ENCODE measurements at regions not wholly inside any gene's neighbourhood (a gene's known extent, or its start where the extent isn't known, plus 50 kb on each side); places are given as distances from the start of the nearest gene placed in this dataset.

DNA sequence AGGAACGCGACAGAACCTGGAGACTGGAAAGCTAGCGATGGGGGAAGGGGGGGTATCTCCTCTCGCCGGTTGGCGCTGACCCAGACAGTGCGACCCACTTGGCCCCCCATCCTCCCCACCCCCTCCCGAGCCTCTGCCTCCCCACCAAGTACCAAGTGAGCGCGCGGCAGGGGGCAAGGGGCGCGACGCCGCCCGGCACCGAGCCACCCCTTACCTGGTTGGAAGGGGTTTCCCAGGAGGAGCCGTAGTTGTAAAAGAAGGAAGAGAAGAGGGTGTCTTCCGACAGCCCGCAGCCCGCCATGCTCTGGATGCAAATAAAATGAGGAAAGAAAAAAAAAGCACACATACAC lies 112.2 kb downstream of the DHX15 start:
- CTCF ChIA-PET = interaction anchor here (0.5 to 1.3 kb wide), 3 partner anchors 16 to 566 kb away, joined by 3 read pairs; no protein-coding TSS in a partner anchor
- Mint-ChIP-seq H3K9me3 (ENCODE audit: unreplicated experiment) (no peaks in the 10 kb centered on the region), H3K4me1 (ENCODE audit: insufficient read depth, unreplicated experiment) (peaks cover 19% of the 10 kb centered on the region), H3K27me3 (ENCODE audit: insufficient read depth, unreplicated experiment) (peaks cover 21% of the 10 kb centered on the region), H3K4me3 (ENCODE audit: unreplicated experiment) (peak overlapping the region; percentile 82), H3K36me3 (ENCODE audit: insufficient read depth, unreplicated experiment) (no peaks in the 10 kb centered on the region), H3K27ac (ENCODE audit: low read depth, unreplicated experiment) (no peak overlapping the region)
- TF ChIP-seq, protein P1, sequence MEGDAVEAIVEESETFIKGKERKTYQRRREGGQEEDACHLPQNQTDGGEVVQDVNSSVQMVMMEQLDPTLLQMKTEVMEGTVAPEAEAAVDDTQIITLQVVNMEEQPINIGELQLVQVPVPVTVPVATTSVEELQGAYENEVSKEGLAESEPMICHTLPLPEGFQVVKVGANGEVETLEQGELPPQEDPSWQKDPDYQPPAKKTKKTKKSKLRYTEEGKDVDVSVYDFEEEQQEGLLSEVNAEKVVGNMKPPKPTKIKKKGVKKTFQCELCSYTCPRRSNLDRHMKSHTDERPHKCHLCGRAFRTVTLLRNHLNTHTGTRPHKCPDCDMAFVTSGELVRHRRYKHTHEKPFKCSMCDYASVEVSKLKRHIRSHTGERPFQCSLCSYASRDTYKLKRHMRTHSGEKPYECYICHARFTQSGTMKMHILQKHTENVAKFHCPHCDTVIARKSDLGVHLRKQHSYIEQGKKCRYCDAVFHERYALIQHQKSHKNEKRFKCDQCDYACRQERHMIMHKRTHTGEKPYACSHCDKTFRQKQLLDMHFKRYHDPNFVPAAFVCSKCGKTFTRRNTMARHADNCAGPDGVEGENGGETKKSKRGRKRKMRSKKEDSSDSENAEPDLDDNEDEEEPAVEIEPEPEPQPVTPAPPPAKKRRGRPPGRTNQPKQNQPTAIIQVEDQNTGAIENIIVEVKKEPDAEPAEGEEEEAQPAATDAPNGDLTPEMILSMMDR (IDR thresholded peaks at IDR 0.05; ENCODE audit: unreplicated experiment) = no peak
- no peak for DNase-seq (ENCODE audit: unreplicated experiment)
- POLR2A ChIA-PET = no interaction called here
- intact Hi-C loops (cut with micrococcal nuclease) = no loop called here
- BruUV-seq (replicated peaks) = no TSS peak

DNA sequence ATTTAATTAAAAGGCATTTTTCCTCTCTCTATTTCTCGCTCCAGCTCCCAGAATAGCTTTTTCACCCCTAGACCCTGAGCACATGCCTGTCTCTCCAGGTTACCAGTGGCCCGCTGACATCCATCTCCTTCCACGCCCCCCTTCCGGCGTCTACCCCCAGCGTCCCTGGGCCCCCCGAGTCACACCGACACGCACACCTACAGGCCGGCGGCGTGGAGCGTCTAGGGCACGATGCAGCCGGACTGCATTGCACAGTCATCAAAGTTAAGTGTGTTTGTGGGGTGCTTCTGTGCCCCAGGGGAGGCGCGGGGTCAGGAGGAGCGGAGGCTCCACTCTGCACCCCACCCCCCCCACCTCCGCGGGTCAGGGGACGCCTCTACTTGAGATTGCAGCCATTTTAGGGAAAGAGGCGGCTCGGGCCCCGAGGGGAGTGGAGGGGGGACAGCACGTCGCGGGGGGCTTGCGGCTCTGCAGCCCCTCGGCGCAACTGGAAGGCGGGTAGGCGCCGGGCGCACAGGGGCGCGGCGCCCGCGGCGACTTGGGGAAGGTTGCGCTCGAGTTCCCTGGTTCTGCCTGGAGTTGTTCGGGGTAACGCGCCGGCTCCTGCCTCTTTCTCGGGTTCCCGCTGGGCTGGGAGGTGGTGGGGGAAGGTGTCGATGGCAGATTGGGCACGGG lies 112.7 kb downstream of the DHX15 start:
- intact Hi-C loops (cut with micrococcal nuclease) = no loop called here
- H3K36me3 Mint-ChIP-seq (ENCODE audit: insufficient read depth, unreplicated experiment) = no peaks in the 10 kb centered on the region
- no TSS peak for BruUV-seq (replicated peaks)
- peaks cover 16% of the 10 kb centered on the region for H3K27me3 Mint-ChIP-seq (ENCODE audit: insufficient read depth, unreplicated experiment)
- H3K4me1 Mint-ChIP-seq (ENCODE audit: insufficient read depth, unreplicated experiment) = peaks cover 19% of the 10 kb centered on the region
- ChIA-PET POLR2A (interaction anchor here (1.3 kb wide), 1 partner anchor 113 kb away, joined by 4 read pairs; the partner anchor contains the start of gene DHX15), CTCF (interaction anchor here (0.6 to 1.2 kb wide), 6 partner anchors 8 to 1310 kb away, joined by 3 to 6 read pairs (median 3); no protein-coding TSS in a partner anchor)
- no peak overlapping the region for H3K27ac Mint-ChIP-seq (ENCODE audit: low read depth, unreplicated experiment)
- DNase-seq (ENCODE audit: unreplicated experiment) = no peak
- no peaks in the 10 kb centered on the region for H3K9me3 Mint-ChIP-seq (ENCODE audit: unreplicated experiment)
- peak overlapping the region; percentile 82 for H3K4me3 Mint-ChIP-seq (ENCODE audit: unreplicated experiment)
- TF ChIP-seq, protein P1 (IDR thresholded peaks at IDR 0.05; ENCODE audit: unreplicated experiment) = no peak

DNA sequence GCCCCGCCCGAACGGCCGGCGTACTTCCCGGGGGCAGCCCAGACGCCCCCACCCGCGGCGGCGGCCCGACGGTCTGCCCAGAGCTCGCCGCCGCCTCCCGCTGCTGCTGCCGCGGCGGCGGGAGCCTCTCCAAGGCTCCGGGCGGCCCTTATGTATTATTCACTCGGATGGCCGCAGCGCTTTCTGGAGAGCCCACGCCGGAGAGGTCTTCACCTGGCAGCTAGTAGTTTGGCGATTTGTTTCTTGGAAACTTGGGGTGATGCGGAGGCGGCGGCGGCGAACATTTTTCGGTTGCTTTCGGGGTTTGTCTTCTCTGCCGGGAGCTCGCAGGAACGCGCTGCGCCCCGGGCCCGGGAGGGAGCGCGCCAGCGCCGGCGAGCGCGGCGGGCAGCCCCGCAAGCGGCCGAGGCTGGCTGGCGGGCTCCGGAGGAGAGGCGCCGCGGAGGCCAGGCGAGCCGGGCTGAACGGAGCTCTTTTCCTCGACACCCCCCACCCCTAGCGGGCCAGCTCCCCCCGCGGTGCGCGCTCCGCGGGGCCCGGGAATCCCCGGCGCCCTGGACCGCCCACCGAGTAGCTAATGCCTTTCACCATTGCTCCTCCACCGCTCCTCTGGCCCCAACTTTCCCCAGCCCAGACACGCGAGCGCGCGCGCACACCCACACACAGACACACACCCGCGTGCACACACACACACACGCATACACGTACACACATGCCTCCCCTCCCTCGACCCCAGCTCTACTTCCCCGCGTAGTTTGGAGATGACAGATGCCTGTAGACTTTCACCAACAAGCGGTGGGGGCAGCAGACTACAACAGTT lies 113.5 kb downstream of the DHX15 start:
- intact Hi-C loops (cut with micrococcal nuclease) = no loop called here
- CTCF ChIA-PET = interaction anchor here (0.6 to 1.2 kb wide), 7 partner anchors 9 to 1310 kb away, joined by 3 to 6 read pairs (median 3); no protein-coding TSS in a partner anchor
- Mint-ChIP-seq H3K9me3 (ENCODE audit: unreplicated experiment) (no peaks in the 10 kb centered on the region), H3K4me3 (ENCODE audit: unreplicated experiment) (peak overlapping the region; percentile 82), H3K27me3 (ENCODE audit: insufficient read depth, unreplicated experiment) (peaks cover 16% of the 10 kb centered on the region), H3K27ac (ENCODE audit: low read depth, unreplicated experiment) (no peak overlapping the region), H3K36me3 (ENCODE audit: insufficient read depth, unreplicated experiment) (no peaks in the 10 kb centered on the region), H3K4me1 (ENCODE audit: insufficient read depth, unreplicated experiment) (peaks cover 19% of the 10 kb centered on the region)
- DNase-seq (ENCODE audit: unreplicated experiment) = no peak
- no TSS peak for BruUV-seq (replicated peaks)
- POLR2A ChIA-PET = interaction anchor here (1.3 kb wide), 1 partner anchor 114 kb away, joined by 4 read pairs; the partner anchor contains the start of gene DHX15
- TF ChIP-seq, protein P1 (IDR thresholded peaks at IDR 0.05; ENCODE audit: unreplicated experiment) = no peak

DNA sequence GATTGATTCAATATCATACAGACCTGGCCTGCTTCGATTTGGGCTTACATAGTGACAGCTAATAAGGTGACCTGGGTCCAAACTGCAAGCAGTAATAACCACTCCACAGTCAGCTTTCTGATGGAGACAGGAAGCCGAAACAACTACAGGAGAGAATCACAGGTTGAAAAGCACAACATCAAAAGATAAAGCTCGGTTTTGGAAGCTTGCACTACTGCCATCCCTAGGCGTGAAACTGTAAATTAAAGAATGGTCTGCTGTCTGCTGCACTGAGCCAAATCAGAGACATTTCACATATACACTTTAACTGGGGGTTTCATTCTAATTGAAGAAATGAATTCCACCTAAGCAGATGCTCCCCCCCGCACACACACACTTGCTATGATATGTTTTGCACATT lies 116.3 kb downstream of the DHX15 start:
- H3K27me3 Mint-ChIP-seq (ENCODE audit: insufficient read depth, unreplicated experiment) = peaks cover 21% of the 10 kb centered on the region
- BruUV-seq (replicated peaks) = no TSS peak
- TF ChIP-seq, protein P1 (IDR thresholded peaks at IDR 0.05; ENCODE audit: unreplicated experiment) = no peak
- no peak overlapping the region for H3K27ac Mint-ChIP-seq (ENCODE audit: low read depth, unreplicated experiment)
- CTCF ChIA-PET = interaction anchor here (0.7 to 1.7 kb wide), 2 partner anchors 21 to 300 kb away, joined by 3 to 8 read pairs; no protein-coding TSS in a partner anchor
- intact Hi-C loops (cut with micrococcal nuclease) = no loop called here
- no peak overlapping the region for H3K4me3 Mint-ChIP-seq (ENCODE audit: unreplicated experiment)
- H3K9me3 Mint-ChIP-seq (ENCODE audit: unreplicated experiment) = no peaks in the 10 kb centered on the region
- no peaks in the 10 kb centered on the region for H3K36me3 Mint-ChIP-seq (ENCODE audit: insufficient read depth, unreplicated experiment)
- H3K4me1 Mint-ChIP-seq (ENCODE audit: insufficient read depth, unreplicated experiment) = peaks cover 14% of the 10 kb centered on the region
- POLR2A ChIA-PET = interaction anchor here (0.9 kb wide), 1 partner anchor 20 kb away, joined by 3 read pairs; no protein-coding TSS in a partner anchor
- no peak for DNase-seq (ENCODE audit: unreplicated experiment)
